Upper lobe of left lung (tissue), 6 donors: ENCODE measurements at regions not wholly inside any gene's neighbourhood (a gene's known extent, or its start where the extent isn't known, plus 50 kb on each side); places are given as distances from the start of the nearest gene placed in this dataset.

Experiments
- ATAC-seq, 2 donors: fragments of 200-7000 bp; cut with Tn5 transposase; one replicate each; pipeline ENCODE4 v1.9.1; 2022; ENCODE audit warnings: mild to moderate bottlenecking in 2 of 2, moderate library complexity in 2 of 2; ENCODE audit not compliant: low FRiP score in 2 of 2
- DNase-seq, 2 donors: peaks; one replicate each; pipeline ENCODE4 v3.0.0-alpha.2; 2019 to 2020
- H3K27ac ChIP-seq, 4 donors: fragments of 200-600 bp; sonication (generic); one replicate each; pipeline ENCODE4 v1.5.1; 2016 to 2019
- H3K27me3 ChIP-seq, 4 donors: fragments of 200-600 bp; sonication (generic); one replicate each; pipeline ENCODE4 v1.5.1; 2017 to 2019
- H3K36me3 ChIP-seq, 4 donors: fragments of 200-600 bp; sonication (generic); one replicate each; pipeline ENCODE4 v1.5.1; 2016 to 2019
- H3K4me1 ChIP-seq, 4 donors: fragments of 200-600 bp; sonication (generic); one replicate each; pipeline ENCODE4 v1.5.1; 2018 to 2019
- H3K4me3 ChIP-seq, 4 donors: fragments of 200-600 bp; sonication (generic); one replicate each; pipeline ENCODE4 v1.5.1; 2017 to 2019; ENCODE audit warnings: mild to moderate bottlenecking in 2 of 4, moderate library complexity in 1 of 4
- H3K9me3 ChIP-seq, 4 donors: fragments of 200-600 bp; sonication (generic); one replicate each; pipeline ENCODE4 v1.5.1; 2018 to 2019
- CTCF ChIP-seq, 6 experiments: fragments of 450-650 bp in 4 of 6; fragments of 200-600 bp in 2 of 6; sonication (generic) in 2 of 6; IDR thresholded peaks; one replicate each; pipeline ENCODE4 v1.5.1; 2016 to 2019; ENCODE audit warnings: antibody characterized with exemption in 6 of 6
- EP300 ChIP-seq, 4 donors: sonication (generic); formaldehyde crosslinking; IDR thresholded peaks; one replicate each; pipeline ENCODE4 v1.5.1; 2017; ENCODE audit warnings: antibody characterized with exemption in 4 of 4, control low read depth in 2 of 4
- POLR2A ChIP-seq, 4 donors: fragments of 450-650 bp; IDR thresholded peaks; one replicate each; pipeline ENCODE4 v1.5.1; 2016 to 2017; ENCODE audit warnings: antibody characterized with exemption in 4 of 4, mild to moderate bottlenecking in 2 of 4
- POLR2AphosphoS5 ChIP-seq, 2 donors: sonication (generic); formaldehyde crosslinking; IDR thresholded peaks; one replicate each; pipeline ENCODE4 v1.5.1; 2017; ENCODE audit warnings: antibody characterized with exemption in 2 of 2
- WGBS, 2 donors: methylation state at CpG; one replicate each; pipeline ENCODE4 v1.1.5; 2017 to 2018; 5-methylcytosine and 5-hydroxymethylcytosine counted together
- donor health status: DM: no; HTN: no; CAD: no; lungs with moderate emphysema.
- donor health status: DM: no; HTN: yes; CAD: no; lungs with severe emphysema.

- no peak overlapping the region for H3K27ac ChIP-seq
- H3K4me3 ChIP-seq, result no peak overlapping the region
- no peak for TF ChIP-seq POLR2AphosphoS5 (IDR thresholded peaks at IDR 0.05)
- TF ChIP-seq EP300 (IDR thresholded peaks at IDR 0.05), result no peak
- H3K27me3 ChIP-seq, result no peaks in the 10 kb centered on the region
- no peak for DNase-seq
- H3K36me3 ChIP-seq, result no peaks in the 10 kb centered on the region
- no peaks in the 10 kb centered on the region for H3K9me3 ChIP-seq
- no peak for ATAC-seq
- H3K4me1 ChIP-seq, result no peaks in the 10 kb centered on the region
These were observed 81.4 kb upstream of the CRBN start for GRCh38 chr3:3260870-3261269.

DNA sequence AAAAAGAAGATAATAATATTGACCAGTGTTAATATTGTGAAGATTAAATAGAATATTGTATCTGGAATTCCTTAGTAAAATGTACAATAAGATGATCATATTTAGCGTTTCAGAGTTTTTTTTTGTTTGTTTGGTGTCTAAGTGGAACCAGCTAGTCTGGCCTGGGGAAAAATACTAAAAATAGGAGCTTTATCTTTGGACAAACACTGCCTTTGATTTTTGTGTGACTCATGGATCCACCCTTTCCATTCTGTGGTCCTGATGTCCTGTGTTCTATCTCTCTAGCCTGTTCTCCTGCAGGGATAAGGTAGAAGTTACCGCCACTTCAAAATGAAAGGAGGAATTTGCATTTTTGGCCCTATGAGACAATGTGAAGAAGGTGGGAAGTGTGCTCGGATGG lies 79.7 kb upstream of the CRBN start:
- Histone ChIP-seq H3K27me3 (no peaks in the 10 kb centered on the region), H3K4me3 (no peak overlapping the region), H3K36me3 (no peaks in the 10 kb centered on the region), H3K9me3 (no peaks in the 10 kb centered on the region), H3K27ac (no peak overlapping the region), H3K4me1 (no peaks in the 10 kb centered on the region)
- no peak for ATAC-seq
- no peak for TF ChIP-seq POLR2AphosphoS5 (IDR thresholded peaks at IDR 0.05)
- no peak for TF ChIP-seq EP300 (IDR thresholded peaks at IDR 0.05)
- no peak for TF ChIP-seq CTCF (IDR thresholded peaks at IDR 0.05)
- 74 to 78% methylated on average over 3 of the region's 3 CpGs for WGBS, 2 donors
- DNase-seq, result no peak

DNA sequence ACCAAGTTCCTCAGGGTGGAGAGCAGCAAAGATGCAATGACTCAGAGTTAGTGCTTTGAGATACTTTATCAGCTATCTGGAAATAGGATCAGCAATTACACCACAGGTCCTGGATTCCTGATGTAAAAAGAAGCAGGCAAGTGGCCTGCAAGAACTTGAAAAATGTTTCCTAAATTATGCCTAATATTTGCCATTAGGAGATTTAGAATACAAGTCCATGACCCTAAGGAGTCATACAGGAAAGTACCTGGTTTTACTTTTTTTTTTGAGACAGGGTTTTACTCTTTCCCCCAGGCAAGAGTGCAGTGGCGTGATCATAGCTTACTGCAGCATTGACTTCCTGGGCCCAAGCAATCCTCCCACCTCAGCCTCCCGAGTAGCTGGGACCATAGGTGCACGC lies 78.8 kb upstream of the CRBN start:
- Histone ChIP-seq H3K27ac (no peak overlapping the region), H3K4me3 (no peak overlapping the region), H3K36me3 (no peaks in the 10 kb centered on the region), H3K4me1 (no peaks in the 10 kb centered on the region), H3K9me3 (no peaks in the 10 kb centered on the region), H3K27me3 (no peaks in the 10 kb centered on the region)
- ATAC-seq (no peak), DNase-seq (no peak)
- WGBS, 2 donors, result 88 to 97% methylated on average over 3 of the region's 3 CpGs
- no peak for TF ChIP-seq CTCF (IDR thresholded peaks at IDR 0.05)
- no peak for TF ChIP-seq POLR2AphosphoS5 (IDR thresholded peaks at IDR 0.05)
- TF ChIP-seq POLR2A (IDR thresholded peaks at IDR 0.05), result no peak
- TF ChIP-seq EP300 (IDR thresholded peaks at IDR 0.05), result no peak

DNA sequence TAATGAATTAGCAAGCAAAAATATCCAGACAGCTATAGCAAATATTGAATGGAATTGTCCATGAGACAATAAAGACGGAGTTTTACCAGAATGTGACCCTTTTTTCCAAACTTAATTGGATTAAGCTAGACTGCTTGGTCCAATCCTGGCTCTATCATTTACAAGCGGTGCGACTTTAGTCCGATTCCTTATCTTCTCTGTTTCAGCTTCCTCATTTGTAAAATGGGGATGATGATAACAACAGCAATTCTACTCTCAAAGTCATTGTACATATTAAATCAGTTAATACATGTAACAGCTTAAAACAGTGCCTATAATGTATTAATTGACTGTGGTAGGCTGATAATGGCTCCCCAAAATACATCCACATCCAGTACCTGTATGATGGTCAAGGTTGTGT lies 62.1 kb upstream of the CRBN start:
- no peak for DNase-seq
- no peak for ATAC-seq
- Histone ChIP-seq H3K27me3 (no peaks in the 10 kb centered on the region), H3K27ac (no peak overlapping the region), H3K9me3 (no peaks in the 10 kb centered on the region), H3K4me1 (no peaks in the 10 kb centered on the region), H3K36me3 (no peaks in the 10 kb centered on the region), H3K4me3 (no peak overlapping the region)
- 69 to 76% methylated on average over 4 of the region's 4 CpGs for WGBS, 2 donors
- TF ChIP-seq EP300 (IDR thresholded peaks at IDR 0.05) (no peak), POLR2A (IDR thresholded peaks at IDR 0.05) (no peak), POLR2AphosphoS5 (IDR thresholded peaks at IDR 0.05) (no peak), CTCF (IDR thresholded peaks at IDR 0.05) (no peak)

DNA sequence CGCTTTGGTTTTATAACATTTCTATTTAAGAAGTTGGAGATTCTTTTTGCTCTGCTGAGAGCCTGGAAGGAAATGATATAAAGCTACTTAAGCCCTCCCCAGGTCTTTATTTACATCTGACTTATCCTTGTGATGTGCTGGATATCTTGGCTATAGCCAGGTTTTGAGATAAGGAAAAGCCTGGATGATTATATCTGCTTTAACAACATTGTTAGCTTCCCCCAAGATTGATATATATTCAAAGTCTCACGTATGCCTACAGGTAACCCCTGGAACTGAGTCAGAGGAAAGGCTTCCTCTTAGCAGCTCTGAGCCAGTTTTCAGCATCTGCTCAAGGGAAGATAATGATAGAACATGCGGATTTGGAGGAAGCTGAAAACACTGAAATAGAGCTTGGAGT lies 61.5 kb upstream of the CRBN start:
- no peaks in the 10 kb centered on the region for H3K27me3 ChIP-seq
- 34 to 45% methylated on average over 3 of the region's 3 CpGs for WGBS, 2 donors

More for the DNA sequence above, 61.5 kb upstream of the CRBN start:
- Histone ChIP-seq H3K36me3 (no peaks in the 10 kb centered on the region), H3K4me3 (no peak overlapping the region), H3K27ac (no peak overlapping the region), H3K4me1 (no peaks in the 10 kb centered on the region), H3K9me3 (no peaks in the 10 kb centered on the region)
- TF ChIP-seq POLR2A (IDR thresholded peaks at IDR 0.05) (no peak), POLR2AphosphoS5 (IDR thresholded peaks at IDR 0.05) (no peak), EP300 (IDR thresholded peaks at IDR 0.05) (no peak), CTCF (IDR thresholded peaks at IDR 0.05) (no peak)
- no peak for ATAC-seq
- DNase-seq, result no peak
